GM12878 (cell line): ENCODE measurements at regions not wholly inside any gene's neighbourhood (a gene's known extent, or its start where the extent isn't known, plus 50 kb on each side); places are given as distances from the start of the nearest gene placed in this dataset.

ENCODE experiments used
- ATAC-seq: fragments of 200-7000 bp; cut with Tn5 transposase; 3 replicates; pipeline ENCODE4 v1.9.1; 2020; ENCODE audit warnings: mild to moderate bottlenecking, moderate library complexity
- BruUV-seq: library from RNA; stranded (reverse); fragments of 400-500 nt; replicated peaks from 2 replicates; lab custom pipeline; 2021; lab: Mats Ljungman, UMichigan
- CTCF ChIA-PET: fragments of 300-600 bp; sonication (Branson Sonifier 250); formaldehyde crosslinking; extraction: SDS; loops from one replicate; lab custom pipeline; 2021; ENCODE audit warnings: inconsistent platforms; lab: Yijun Ruan, JAX
- POLR2A ChIA-PET: fragments of 350-600 bp; formaldehyde crosslinking; extraction: SDS; loops from one replicate; lab custom pipeline; 2021; ENCODE audit warnings: inconsistent platforms; lab: Charles Lee
- RAD21 ChIA-PET: fragments of 300-600 bp; sonication (Branson Sonifier 250); formaldehyde crosslinking; loops from one replicate; lab custom pipeline; 2023; ENCODE audit warnings: antibody characterized with exemption; ENCODE audit not compliant: unreplicated experiment; lab: Charles Lee
- SMC1A ChIA-PET: fragments of 300-600 bp; sonication (Branson Sonifier 250); formaldehyde crosslinking; loops from one replicate; lab custom pipeline; 2023; ENCODE audit not compliant: unreplicated experiment, uncharacterized antibody; lab: Charles Lee
- DNase-seq: peaks from one replicate; pipeline ENCODE4 v3.0.0-alpha.2; 2011; ENCODE audit warnings: low read depth, low spot score
- FAIRE-seq: peaks from 3 replicates; lab custom pipeline; 2011; peaks lifted over from hg19 to GRCh38; lab: Jason Lieb, UNC
- H2AFZ ChIP-seq: 2 replicates; pipeline ENCODE4 v1.6.0; 2011; ENCODE audit warnings: low read depth, low read length, control low read depth; ENCODE audit not compliant: control insufficient read depth
- H3K27ac ChIP-seq: 2 replicates; pipeline ENCODE4 v1.5.1; 2011; ENCODE audit warnings: control low read depth; ENCODE audit not compliant: control insufficient read depth, insufficient read depth
- H3K27me3 ChIP-seq, 2 experiments: replicated peaks in 1 of 2; 2 replicates each; pipeline versions ENCODE4 v1.6.0 to v1.6.1; 2011; ENCODE audit warnings: low read length in 1 of 2; ENCODE audit not compliant: control insufficient read depth in 2 of 2, insufficient read depth in 2 of 2
- H3K36me3 ChIP-seq, 2 experiments: 2 replicates each; pipeline ENCODE4 v1.5.1; 2011; ENCODE audit warnings: low read length in 1 of 2; ENCODE audit not compliant: control insufficient read depth in 2 of 2, insufficient read depth in 2 of 2
- H3K4me1 ChIP-seq: 2 replicates; pipeline ENCODE4 v1.6.1; 2011; ENCODE audit warnings: mild to moderate bottlenecking, low read length, moderate library complexity, mixed read lengths; ENCODE audit not compliant: control insufficient read depth, insufficient read depth
- H3K4me2 ChIP-seq: 2 replicates; pipeline ENCODE4 v1.6.0; 2011; ENCODE audit warnings: control low read depth; ENCODE audit not compliant: control insufficient read depth, insufficient read depth
- H3K4me3 ChIP-seq: fragments of 200-600 bp; sonication (generic); 2 replicates; pipeline ENCODE4 v1.5.1; 2016
- H3K79me2 ChIP-seq: 2 replicates; pipeline ENCODE4 v1.6.0; 2011; ENCODE audit warnings: low read length; ENCODE audit not compliant: control insufficient read depth, insufficient read depth
- H3K9ac ChIP-seq: 2 replicates; pipeline ENCODE4 v1.8.0; 2011; ENCODE audit warnings: low read length, control low read depth, mixed read lengths; ENCODE audit not compliant: control insufficient read depth, insufficient read depth
- H3K9me3 ChIP-seq: replicated peaks from 3 replicates; pipeline ENCODE4 v1.5.1; 2011; ENCODE audit warnings: mild to moderate bottlenecking, low read length; ENCODE audit not compliant: control insufficient read depth, insufficient read depth
- H4K20me1 ChIP-seq: 2 replicates; pipeline ENCODE4 v1.6.0; 2011; ENCODE audit not compliant: control insufficient read depth, insufficient read depth
- CHD1 ChIP-seq: IDR thresholded peaks from 2 replicates; pipeline ENCODE4 v1.6.1; 2012; ENCODE audit warnings: low read depth, low read length, improper control_type of control experiment
- CHD2 ChIP-seq: IDR thresholded peaks from 2 replicates; pipeline ENCODE4 v1.6.1; 2011; ENCODE audit warnings: low read depth, low read length, improper control_type of control experiment, borderline replicate concordance
- CTCF ChIP-seq, 3 experiments: IDR thresholded peaks in 2 of 3; conservative IDR thresholded peaks in 1 of 3; 2 replicates each; pipeline ENCODE4 v1.5.1; 2011; ENCODE audit warnings: low read depth in 3 of 3, low read length in 3 of 3, mild to moderate bottlenecking in 3 of 3, control low read depth in 2 of 3, moderate library complexity in 2 of 3, inconsistent platforms in 1 of 3, mixed read lengths in 1 of 3; ENCODE audit not compliant: control insufficient read depth in 2 of 3, insufficient read depth in 1 of 3; ENCODE audit errors: extremely low read depth in 1 of 3
- KDM1A ChIP-seq: fragments of 200-600 bp; sonication (generic); IDR thresholded peaks from 2 replicates; pipeline ENCODE4 v1.6.1; 2016; ENCODE audit warnings: borderline replicate concordance
- MXI1 ChIP-seq: fragments of 150-350 bp; IDR thresholded peaks from 2 replicates; pipeline ENCODE4 v1.6.1; 2011; ENCODE audit warnings: low read depth, mild to moderate bottlenecking, inconsistent platforms, low read length, improper control_type of control experiment
- NBN ChIP-seq: fragments of 450-650 bp; IDR thresholded peaks from 2 replicates; pipeline ENCODE4 v1.6.1; 2016
- SMARCA5 ChIP-seq: fragments of 450-650 bp; IDR thresholded peaks from 2 replicates; pipeline ENCODE4 v1.6.1; 2017; ENCODE audit warnings: mild to moderate bottlenecking
- SREBF1 ChIP-seq: IDR thresholded peaks from 2 replicates; pipeline ENCODE4 v1.6.1; 2012; ENCODE audit warnings: mild to moderate bottlenecking, low read length
- ZBTB40 ChIP-seq: fragments of 450-650 bp; IDR thresholded peaks from 2 replicates; pipeline ENCODE4 v1.6.1; 2016; ENCODE audit warnings: mild to moderate bottlenecking, moderate library complexity, borderline replicate concordance
- ZNF217 ChIP-seq: fragments of 450-650 bp; IDR thresholded peaks from 2 replicates; pipeline ENCODE4 v1.6.1; 2017; ENCODE audit warnings: antibody characterized with exemption, mild to moderate bottlenecking
- WGBS: methylation state at CpG from one replicate; pipeline ENCODE4 v1.1.6; 2016; ENCODE audit warnings: low lambda C conversion rate; ENCODE audit not compliant: insufficient replicate concordance, insufficient coverage; ENCODE audit errors: missing lambda C conversion rate; 5-methylcytosine and 5-hydroxymethylcytosine counted together
- in situ Hi-C: fragments of 300-500 bp; cut with MboI; formaldehyde crosslinking; loops from 9 replicates; pipeline ENCODE4 v1.14.3; 2018; ENCODE audit warnings: mixed read lengths
- intact Hi-C: fragments of 100-400 bp; cut with micrococcal nuclease; formaldehyde crosslinking; loops from one replicate; pipeline ENCODE4 v1.14.2; 2022; ENCODE audit not compliant: unreplicated experiment
- TF ChIP-seq, protein P1 (sequence below): IDR thresholded peaks from 2 replicates; pipeline ENCODE4 v1.6.1; 2012; ENCODE audit warnings: low read depth, low read length, improper control_type of control experiment

DNA sequence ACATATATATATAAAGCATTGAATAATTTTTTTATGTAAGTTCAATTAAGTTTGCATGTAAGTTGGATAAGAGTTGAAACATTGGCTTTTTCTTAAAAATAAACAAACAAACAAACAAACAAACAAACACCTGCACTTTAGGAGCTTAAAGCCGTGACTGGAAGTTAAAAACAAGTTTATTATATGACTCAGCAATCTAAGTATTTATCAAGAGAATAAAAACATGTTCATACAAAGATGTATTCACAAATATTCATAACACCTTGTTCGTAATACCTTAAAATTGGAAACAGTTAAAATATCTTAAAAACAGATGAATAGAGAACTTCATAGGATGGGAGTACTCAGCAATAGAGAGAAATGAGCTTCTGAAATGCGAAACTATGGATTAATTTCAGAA is 61.5 kb upstream of the ANXA1 start:
- H3K27me3 ChIP-seq, result no peaks in the 10 kb centered on the region
- SMC1A ChIA-PET, result interaction anchor here (0.9 to 1.7 kb wide), 4 partner anchors 9 to 110 kb away, joined by 3 to 5 read pairs (median 4); no protein-coding TSS in a partner anchor

More for the DNA sequence above, 61.5 kb upstream of the ANXA1 start:
- no peak for DNase-seq
- ChIA-PET CTCF (interaction anchor here (0.6 to 3.4 kb wide), 8 partner anchors 8 to 809 kb away, joined by 3 to 11 read pairs (median 3); no protein-coding TSS in a partner anchor), RAD21 (no interaction called here), POLR2A (no interaction called here)
- ATAC-seq, result no peak
- Histone ChIP-seq H3K9ac (no peak overlapping the region), H4K20me1 (no peaks in the 10 kb centered on the region), H3K36me3 (no peaks in the 10 kb centered on the region), H3K4me3 (no peak overlapping the region), H3K9me3 (no peaks in the 10 kb centered on the region), H2AFZ (no peak overlapping the region), H3K4me1 (no peaks in the 10 kb centered on the region), H3K27ac (no peak overlapping the region), H3K79me2 (no peaks in the 10 kb centered on the region), H3K4me2 (no peak overlapping the region)
- in situ Hi-C loops, result no loop called here
- no peak for FAIRE-seq
- intact Hi-C loops, result no loop called here
- TF ChIP-seq ZBTB40, result no peak
- no peak for TF ChIP-seq SMARCA5
- no peak for TF ChIP-seq SREBF1
- TF ChIP-seq CTCF (IDR thresholded peaks at IDR 0.05 in 2 of 3, conservative IDR thresholded peaks at IDR 0.05 in 1 of 3; ENCODE audit: control insufficient read depth in 2 of 3, extremely low read depth in 1 of 3, insufficient read depth in 1 of 3, low read depth in 3 of 3, low read length in 3 of 3), result no peak
- no peak for TF ChIP-seq ZNF217
- TF ChIP-seq KDM1A, result no peak
- TF ChIP-seq, protein P1, sequence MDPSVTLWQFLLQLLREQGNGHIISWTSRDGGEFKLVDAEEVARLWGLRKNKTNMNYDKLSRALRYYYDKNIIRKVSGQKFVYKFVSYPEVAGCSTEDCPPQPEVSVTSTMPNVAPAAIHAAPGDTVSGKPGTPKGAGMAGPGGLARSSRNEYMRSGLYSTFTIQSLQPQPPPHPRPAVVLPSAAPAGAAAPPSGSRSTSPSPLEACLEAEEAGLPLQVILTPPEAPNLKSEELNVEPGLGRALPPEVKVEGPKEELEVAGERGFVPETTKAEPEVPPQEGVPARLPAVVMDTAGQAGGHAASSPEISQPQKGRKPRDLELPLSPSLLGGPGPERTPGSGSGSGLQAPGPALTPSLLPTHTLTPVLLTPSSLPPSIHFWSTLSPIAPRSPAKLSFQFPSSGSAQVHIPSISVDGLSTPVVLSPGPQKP, result no peak
- TF ChIP-seq MXI1, result no peak
- TF ChIP-seq CHD2, result no peak
- no peak for TF ChIP-seq CHD1
- TF ChIP-seq NBN, result no peak
- 26% methylated on average over 3 of the region's 3 CpGs for WGBS
- no TSS peak for BruUV-seq
